ENCODE measurements at regions not wholly inside any gene's neighbourhood (a gene's known extent, or its start where the extent isn't known, plus 50 kb on each side); places are given as distances from the start of the nearest gene placed in this dataset.

- TF ChIP-seq POLR2A (IDR thresholded peaks at IDR 0.05), result no peak
- TF ChIP-seq CTCF (IDR thresholded peaks at IDR 0.05), result no peak
Measured at GRCh38 chr11:82599836-82600235, 133.8 kb downstream of the FAM181B start.

All from Peyer's patch (tissue), 4 donors.